ENCODE measurements at regions not wholly inside any gene's neighbourhood (a gene's known extent, or its start where the extent isn't known, plus 50 kb on each side); places are given as distances from the start of the nearest gene placed in this dataset.

DNA sequence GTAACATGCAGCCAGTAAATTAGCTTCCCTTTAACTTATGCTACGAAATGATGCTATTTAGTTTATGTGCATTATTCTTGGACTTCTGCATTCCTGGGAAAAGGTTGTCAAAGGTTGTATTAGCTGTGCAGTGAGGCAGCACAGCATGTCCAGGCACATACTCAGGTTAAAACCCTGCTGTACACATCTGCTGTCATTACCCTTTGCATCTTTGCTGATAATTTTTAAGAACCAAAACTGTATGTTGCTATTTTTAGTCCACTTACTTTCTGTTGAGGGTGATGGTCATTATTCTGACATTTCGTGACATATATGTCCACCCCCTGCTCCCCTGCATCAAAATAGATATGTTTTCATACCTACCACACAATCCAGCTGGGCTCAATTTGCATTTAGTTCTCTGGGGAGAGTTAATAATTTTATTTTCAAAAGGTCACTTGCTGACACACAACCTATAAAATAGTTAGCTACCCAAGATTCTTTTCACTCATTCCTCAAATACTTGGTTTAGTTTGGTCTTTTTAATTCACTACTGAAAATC, 142.5 kb upstream of the SPACA1 start:
- no peak for DNase-seq

DNA sequence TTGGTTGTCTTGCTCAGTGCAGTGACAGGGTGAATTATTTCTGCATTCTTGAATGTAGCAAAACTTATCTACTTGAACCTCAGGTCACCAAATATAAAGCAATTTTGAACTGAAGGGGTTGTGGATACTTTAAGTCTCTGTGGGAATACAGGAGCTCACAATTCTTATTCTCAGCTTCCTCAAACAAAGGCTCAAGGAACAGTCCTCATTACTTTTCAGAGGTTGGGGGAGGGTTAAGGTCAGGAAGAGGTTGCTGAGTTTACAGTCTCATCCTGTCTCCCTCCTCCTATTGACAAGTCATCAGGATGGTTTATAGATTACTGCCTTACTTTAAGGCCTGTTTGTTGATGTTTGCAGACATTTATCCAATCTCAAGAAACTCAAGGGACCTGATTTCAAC, 143.6 kb upstream of the SPACA1 start:
- no peak for DNase-seq

DNA sequence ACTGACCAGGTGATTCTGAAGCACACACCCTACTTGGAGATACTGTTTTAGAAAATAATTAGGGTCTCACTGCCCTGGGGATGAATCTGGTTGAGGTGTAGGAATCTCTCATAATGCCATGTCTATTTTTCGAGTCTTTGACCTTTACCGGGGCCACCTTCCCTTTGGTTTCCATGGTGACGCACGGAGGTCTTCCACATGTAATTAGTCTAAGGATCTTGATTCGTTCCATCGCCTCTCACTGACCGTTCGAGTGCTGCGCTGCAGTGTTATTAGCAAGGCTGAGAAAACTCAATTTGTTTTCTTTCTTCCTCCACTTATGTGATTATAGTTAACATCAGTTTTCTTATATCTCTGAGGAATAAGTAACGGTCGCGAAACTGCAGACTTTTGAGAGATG, 144.3 kb upstream of the SPACA1 start:
- no peak for DNase-seq

DNA sequence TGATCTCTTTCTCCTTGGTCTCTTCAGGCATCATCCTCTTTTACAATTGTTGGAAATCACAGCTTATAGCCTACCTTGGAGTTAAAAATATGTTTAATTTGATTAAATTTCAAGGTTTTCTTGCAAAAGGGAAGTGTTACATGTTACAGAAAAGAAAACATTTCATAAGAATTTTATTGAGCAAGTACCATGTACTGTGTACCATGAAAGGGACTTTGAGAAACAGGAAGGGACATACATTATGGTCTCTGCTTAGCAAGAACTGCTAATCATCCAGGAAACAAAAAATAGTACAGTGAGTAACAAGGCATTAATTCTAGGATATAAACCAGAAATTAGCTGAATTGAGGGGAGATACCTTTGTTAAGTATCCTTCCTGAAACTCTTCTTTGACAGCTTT, 145.3 kb upstream of the SPACA1 start:
- no peak for DNase-seq

DNA sequence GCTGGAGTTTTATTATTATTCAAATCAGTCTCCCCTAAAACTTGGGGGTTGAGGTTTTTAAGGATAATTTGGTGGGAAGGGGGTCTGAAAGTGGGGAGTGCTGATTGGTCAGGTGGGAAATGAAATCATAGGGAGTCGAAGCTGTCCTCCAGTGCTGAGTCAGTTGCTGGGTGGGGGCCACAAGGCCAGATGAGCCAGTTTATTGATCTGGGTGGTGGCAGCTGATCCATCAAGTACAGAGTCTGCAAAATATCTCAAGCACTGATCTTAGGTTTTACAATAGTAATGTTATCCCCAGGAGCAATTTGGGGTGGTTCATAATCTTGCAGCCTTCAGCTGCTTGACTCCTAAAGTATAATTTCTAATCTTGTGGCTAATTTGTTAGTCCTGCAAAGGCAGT, 146.0 kb upstream of the SPACA1 start:
- DNase-seq = no peak

DNA sequence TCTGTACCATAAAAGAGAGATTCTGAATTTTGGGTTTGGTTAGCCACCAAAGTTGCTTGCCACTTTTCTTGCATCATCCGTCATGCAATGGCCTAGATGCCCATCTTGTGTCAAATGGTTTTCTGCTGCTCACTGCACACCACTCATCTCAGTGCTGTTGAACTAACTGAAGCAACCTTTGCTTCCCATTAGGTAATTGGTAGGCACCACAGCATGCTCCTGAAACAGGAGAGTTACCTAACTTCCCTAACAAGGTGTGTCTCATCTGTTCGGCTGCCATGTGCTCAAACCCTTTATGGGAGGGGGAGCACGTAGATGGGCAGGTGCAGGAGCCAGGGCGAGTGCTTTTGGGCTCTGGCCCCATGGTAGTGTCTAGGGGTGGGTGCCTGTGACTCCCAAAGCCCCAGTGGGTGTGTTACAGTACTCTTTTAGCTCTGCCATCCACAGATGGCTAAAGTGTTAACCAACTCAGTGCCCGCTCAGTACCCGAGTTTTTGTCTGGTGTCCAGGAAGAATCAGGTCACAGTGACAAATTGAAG, 147.4 kb upstream of the SPACA1 start:
- no peak for DNase-seq

DNA sequence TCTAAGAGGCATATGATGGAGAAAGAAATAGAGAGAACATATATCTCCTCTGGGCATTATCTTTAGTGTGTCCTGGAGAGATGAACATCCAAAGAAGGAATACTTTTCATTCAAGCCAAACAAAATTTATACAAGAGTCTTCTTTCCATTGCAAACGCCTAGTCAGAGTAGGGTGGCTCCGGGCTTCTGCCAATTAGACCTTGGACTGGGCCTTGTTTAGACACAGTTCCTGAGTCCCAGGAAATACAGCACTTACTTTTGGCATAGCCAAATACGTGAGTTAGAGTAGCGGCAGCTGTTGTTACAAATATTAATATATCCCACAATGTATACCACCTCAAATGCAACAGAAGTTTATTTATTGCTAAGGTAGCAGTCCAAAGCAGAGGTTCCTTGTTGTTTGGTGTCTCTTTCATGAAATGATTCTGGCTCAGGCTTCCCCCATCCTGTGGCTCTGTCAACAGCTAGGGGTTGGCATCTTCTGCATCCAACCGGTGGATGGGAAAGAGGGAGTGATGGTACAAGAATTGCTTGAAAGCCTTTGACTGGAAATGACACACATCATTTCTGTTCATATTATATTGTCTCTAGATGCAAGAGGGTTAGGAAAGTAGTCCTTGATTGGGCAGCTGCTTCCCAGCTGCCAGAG, 148.0 kb upstream of the SPACA1 start:
- no peak for DNase-seq

DNA sequence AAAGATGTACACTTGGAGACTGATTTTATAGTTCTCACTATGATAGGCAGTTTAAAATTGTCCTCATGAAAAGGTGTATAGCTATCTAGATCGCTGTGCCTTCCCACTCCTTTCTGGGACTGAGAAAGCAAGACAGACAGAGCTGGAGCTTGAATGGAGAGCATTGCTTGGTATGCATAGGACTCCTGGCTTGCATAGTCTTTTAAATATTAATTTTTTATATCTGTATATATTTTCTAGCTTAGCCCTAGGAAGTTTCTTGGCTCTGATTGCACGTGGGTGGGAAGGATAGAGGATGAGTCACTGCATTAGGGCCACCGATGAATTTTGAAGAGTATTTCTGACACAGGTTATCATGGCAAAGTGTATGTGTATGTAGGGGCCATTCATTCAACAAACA, 150.0 kb upstream of the SPACA1 start:
- DNase-seq = no peak

DNA sequence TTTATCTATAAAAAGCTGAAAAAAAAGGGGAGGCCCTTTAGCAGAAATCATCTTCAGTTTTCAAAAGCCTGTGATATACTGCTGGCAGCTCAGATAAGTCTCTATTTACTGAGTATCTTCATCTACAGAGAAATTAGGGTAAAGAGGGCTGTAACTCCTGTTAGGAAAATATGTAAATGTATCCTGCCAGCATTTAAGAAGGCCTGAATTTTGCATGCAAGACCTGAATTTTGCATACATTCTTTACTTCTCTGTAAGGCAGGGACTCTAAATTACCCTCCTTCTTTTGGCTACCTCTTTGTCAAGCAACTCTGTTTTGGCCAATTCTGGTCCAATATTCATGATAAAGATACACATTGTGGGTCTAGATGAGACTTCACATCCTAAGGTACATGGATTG, 150.6 kb upstream of the SPACA1 start:
- DNase-seq = no peak

DNA sequence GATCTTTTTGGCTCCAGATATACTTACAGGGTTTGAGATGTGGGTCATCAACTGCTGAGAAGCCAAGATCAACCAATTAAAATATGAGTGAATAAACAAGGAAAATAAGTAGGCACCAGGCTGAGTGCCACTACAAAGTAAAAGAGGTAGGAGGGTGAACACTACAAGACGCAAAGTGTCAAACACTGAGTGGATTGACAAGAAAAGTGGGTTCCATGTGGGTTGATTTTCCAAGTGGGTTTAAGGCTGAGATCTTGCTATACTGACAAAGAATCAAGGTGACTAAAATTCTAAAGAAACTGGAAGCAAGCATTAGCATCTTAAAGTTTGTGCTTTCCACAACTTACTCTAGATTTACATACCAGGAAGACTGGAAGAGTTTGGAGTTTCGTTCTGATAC, 160.4 kb upstream of the SPACA1 start:
- DNase-seq = no peak

DNA sequence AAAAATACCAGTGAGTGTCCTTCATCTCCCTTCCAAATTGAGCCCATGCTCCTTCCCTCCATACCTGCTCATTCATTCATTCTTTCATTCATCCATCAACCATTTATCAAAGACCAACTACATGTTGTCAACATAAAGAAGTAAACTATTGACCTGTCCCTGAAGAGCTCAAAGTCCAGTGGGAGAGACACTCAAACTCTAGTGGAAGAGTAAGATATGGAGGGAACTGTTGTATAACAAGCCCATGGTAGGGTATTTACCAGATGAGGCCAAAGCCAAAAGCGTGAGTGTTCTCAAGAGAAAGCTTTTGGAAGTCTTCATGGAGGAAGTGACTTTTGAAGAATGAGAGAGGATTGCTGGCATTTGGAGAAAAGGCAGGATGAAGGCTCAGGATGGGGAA, 163.4 kb upstream of the SPACA1 start:
- no peak for DNase-seq

DNA sequence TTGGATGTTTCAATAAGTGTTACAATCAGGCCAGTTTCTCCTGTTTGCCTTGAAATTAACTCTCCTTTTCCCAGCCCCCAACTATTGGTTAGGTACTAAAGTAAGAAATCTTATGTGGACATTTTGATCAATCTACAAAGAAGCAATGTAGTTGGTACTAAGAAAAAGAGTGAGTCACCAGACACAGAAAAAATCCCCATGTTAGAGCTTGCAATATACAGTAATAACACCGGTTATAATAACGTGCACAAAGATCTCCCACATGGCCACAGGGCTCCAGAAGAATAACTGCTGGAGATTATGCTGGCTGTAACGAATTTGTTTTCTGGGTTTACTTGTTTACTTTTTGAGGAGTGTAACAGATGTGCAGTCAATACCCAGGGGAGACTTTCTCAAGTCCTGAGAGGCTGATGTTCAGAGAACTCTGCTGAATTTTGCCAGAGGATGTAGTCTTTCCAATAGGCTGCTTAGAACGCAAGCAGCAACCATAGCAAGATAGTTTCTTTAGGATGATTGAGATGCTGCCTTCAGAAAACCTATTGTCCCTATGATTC, 166.2 kb upstream of the SPACA1 start:
- no peak for DNase-seq

DNA sequence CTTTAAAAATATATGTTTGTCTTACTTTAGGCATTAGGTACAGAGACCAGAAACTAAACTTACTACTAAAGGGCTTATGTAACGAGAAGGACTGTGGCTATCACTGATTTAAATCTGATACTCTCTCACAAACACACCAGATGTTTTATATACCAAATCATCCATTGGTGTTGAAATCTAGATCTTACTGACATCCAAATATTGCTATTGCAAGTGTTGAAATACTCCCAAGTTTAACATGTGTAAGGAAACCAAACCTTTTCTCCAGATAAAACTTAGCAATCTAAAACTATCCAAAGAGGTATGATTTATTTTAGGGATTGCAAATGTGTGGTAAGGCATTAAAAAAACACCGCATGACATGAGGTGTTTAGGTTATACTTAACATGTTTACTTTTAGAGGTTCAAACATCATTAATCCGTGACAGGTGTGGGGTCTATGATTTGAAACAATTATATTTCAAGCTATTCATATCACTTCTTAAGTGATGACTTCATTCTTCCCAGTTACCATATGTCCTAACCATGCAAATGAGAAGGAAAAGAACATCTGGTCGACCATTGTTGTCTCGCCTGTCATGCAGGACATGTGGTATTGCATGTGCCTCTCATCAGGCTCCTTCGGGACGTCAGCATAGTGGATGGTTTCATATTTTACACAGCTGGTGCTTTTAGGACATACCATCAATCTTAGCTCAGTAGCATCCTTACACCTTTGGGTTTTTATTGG, 168.3 kb upstream of the SPACA1 start:
- peak; percentile 55 for DNase-seq

DNA sequence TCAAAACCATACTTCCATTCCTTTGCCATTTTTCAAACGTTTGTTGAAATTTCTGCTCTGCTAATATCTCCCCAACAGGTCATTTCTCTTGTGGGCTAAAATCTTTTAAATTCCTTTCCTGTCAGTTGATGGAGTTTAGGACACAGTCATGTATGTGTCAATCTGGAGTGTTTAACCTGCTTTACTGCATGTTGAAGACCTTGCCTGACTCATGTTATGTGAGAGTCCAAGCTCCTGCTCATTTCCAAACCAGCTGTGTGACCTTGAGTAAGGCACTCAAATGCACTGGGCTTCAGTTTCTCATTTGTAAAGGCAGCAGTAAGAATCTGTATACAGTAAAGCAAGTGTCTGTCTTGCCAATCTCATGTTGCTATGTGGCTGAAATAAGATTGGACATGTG, 171.9 kb upstream of the SPACA1 start:
- DNase-seq = no peak

DNA sequence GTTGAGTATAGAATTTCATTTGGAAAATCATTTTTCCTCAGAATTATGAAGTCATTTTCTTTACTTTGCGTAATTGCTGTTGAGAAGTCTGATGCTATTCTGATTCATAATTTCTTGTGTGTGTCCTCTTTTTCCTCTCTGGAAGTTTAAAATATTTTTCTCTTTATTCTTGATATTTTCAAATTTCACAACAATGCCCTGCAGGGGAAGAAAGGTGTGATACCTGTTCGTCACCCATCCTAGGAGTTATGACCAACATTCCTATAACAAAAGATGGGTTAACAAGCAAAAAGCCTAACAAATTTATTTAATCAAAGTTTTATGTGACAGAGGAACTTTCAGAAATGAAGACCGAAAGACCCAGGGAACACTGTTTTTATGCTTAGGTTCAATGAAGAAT, 171.5 kb upstream of the AKIRIN2 start:
- no peak for DNase-seq

DNA sequence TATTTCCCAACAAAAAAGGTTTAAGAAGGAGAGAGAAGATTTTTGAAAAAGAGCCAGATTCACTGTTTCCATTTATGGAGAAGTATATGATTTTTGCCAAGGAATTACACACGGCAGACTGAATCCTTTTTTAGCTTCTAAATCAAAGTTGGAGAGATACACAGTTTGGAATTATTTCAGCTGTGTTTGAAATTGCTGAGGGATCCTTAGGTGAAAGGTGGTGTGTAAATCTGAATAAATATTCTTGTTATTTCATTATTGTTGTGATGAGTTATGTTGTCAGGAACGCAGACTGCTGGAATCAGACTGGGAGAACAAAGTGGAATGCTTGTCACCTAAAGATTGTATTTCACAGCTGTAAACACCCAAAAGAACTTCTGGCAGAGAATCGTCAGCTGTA, 168.5 kb upstream of the AKIRIN2 start:
- DNase-seq = no peak

DNA sequence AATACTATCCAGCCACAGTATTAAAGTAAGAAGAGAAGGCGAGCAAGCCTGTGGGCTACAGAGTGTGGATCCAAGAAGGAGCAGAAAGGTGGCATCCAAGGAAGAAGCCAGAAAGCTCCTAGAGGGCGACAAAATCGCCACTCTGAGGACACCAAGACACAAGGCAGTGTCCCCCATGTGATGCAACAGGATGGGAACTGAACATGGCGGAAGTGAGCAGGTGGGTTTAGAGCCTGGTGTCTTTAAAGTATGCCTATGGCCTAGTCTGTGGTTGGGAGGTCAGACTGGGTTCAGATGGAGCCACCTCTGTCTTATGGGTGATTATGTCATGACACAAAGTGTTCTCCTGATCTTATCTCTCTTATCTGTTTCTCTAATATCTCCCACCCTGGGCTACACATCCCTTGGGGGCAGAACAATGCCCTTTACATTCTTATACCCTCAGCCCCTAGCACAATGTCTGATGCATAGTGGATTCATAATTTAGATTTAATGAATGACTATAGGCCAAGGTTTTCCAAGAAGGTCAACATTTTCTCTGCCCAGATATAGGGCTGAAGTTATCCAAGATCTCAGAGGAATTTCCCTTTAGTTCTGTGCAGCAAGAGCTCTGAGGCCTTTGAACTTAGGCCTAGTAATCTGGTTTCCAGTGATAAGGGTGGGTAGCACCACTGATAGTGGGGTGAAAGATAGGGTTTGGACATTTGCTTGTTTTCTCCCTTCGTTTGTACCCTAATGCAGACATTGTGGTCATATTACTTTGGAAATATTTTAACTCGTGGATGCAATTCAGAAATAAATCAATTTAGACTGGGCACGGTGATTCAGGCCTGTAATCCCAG, 167.3 kb upstream of the AKIRIN2 start:
- DNase-seq = no peak

DNA sequence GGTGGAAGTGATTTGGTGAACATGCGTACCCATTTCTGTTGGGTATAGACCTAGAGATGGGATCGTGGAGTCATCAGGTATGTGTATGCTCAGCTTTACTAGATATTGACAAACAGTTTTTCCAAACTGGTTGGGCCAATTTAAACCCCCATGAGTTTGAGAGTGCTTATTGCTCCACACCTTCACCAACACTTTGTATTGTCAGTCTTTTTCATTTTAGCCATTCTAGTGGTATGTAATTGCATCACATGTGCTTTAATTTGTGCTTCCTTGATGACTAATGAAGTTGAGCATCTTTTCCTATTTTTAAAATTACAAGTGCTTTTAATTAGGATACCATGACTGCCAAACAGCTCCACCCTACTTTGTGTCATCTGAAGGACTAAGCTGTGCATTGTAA, 158.9 kb upstream of the AKIRIN2 start:
- no peak for DNase-seq

DNA sequence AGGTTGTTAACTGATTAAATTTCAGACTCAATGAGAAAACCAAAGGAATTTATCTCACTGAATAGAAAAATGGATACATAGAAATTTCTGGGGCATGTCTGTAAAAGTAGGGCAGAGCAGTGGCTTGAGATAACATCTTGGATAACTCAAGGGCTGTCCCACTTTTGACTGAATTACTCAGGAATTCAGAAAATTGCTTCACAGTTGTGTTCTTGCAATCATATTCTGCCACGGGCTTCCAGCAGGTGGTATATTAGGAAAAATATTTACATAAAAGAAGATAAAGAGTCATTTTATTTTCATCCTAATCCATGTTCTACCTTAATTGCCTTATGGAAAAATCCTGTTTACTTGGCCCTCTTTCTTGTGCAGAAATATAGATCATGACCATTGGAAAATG, 156.4 kb upstream of the AKIRIN2 start:
- no peak for DNase-seq

DNA sequence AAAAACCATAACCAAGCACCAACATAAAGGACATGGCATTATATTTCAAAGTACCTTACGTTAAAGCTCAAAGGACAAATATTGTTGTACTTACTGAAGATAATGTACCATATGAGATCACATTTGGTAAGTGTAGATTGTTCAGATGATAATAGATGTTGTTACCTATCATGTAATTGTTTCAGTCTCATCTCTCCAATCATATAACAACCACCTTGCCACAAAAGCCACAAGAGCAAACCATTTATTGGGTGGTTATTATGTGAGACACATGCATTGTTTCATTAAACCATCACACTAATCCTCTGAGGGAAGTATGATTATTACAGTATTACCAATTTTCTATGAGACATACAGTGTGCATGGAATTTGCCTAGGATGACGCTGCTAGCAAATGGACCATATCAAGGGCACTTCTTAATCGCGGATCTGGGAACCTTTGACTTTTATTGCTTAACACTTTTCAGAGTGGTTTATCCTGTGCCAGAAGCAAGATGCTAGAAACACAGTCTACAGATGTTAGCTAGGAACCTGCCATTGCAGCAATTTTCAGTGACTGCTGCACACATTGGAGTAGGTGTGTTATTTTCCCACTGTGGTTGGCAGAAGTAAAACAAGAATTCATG, 149.8 kb upstream of the AKIRIN2 start:
- no peak for DNase-seq

DNA sequence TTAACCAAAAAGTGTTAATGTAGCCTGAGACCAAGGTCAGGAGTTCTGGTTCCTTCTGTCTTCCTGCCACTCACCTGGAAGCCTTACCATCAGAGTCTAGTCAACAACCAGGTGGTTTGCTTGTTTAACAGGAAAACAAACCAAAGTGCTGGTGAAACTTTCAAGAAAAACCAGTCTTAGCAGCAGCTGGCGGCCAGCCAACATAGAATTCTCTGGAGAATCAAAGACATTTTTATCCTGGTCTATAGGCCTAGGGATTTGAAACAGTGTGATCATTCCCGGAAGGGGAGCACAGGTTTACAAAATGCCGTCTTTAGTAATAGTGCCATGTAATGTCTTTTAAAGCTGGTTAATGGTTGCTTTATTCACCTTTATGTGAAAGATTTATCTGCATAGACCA, 146.6 kb upstream of the AKIRIN2 start:
- peak; percentile 30 for DNase-seq

DNA sequence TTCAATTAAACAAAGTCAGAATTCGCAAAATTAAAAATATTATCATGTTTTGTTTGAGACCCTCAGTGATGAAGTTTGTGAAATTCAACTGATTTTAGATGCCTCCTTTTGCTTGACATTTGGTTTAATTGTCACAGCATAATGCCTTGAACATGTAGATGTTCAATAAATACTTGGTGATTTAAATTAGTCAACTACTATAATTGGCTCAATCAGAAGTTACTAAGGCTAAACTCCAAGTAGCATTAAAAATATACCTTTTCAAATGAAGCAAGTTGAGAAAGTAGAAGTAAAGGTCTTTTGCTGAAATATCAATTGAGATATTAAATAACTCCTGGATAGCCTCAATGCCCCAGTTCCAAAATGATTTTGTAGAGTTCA, 145.8 kb upstream of the AKIRIN2 start:
- DNase-seq = no peak

Measured in NCI-H82 (cell line).